ENCODE measurements at regions not wholly inside any gene's neighbourhood (a gene's known extent, or its start where the extent isn't known, plus 50 kb on each side); places are given as distances from the start of the nearest gene placed in this dataset.

DNA sequence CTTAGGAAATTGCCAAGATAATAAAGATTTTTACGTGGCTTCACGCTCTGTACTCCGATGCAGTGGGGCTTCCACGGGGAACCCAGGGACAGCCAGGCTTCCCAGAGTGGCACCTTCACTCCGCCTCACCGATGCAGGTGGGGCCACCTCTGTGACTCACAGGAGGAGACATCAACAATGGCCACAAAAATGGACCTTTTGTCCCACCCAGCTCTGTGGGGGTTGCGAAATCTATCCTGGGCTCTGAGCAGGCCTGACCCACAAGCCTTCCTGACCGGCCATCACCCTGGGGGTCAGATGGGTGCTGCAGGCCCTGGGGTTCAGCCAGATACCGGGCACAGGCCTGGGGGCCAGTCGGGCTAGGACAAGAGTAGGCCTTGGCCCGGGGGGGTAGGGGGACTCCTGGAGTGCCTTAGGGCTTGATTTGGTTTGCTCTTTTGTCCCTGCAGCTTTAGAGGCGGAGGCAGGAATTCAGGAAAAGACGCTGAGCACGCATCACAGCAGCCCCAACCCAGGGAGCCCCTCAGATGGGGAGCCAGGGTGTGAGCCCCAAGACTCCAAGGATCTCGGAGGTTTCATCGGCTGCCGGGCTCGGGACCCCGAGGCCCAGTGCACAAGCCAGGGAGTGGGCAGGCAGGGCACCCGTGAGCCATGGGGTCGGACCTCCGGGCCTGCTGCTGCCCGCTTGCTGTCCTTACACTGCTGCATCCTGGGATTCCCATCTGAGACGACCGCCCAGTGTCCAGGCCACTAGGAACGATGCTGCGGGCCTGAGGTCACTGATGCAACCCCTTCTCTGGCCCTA is 136.5 kb upstream of the NKX1-1 start:
- FAIRE-seq (no peak), DNase-seq (ENCODE audit: insufficient read length, low spot score) (no peak)
- TF ChIP-seq, protein P1, sequence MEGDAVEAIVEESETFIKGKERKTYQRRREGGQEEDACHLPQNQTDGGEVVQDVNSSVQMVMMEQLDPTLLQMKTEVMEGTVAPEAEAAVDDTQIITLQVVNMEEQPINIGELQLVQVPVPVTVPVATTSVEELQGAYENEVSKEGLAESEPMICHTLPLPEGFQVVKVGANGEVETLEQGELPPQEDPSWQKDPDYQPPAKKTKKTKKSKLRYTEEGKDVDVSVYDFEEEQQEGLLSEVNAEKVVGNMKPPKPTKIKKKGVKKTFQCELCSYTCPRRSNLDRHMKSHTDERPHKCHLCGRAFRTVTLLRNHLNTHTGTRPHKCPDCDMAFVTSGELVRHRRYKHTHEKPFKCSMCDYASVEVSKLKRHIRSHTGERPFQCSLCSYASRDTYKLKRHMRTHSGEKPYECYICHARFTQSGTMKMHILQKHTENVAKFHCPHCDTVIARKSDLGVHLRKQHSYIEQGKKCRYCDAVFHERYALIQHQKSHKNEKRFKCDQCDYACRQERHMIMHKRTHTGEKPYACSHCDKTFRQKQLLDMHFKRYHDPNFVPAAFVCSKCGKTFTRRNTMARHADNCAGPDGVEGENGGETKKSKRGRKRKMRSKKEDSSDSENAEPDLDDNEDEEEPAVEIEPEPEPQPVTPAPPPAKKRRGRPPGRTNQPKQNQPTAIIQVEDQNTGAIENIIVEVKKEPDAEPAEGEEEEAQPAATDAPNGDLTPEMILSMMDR (IDR thresholded peaks at IDR 0.05; ENCODE audit: insufficient read depth, missing control alignments) = no peak

DNA sequence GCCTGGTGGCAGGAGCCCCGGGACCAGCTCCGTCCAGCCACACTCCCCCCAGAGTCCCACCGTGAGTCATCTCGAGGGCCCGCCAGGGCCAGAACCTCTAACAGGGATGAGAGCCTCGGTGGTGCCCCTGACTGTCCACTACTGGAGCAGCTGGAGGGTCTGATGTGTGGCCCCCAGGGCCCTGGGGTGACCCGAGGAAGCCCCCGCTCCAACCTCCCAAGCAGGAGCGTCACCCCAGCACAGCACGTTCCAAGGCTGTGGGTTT is 135.9 kb upstream of the NKX1-1 start:
- FAIRE-seq (no peak), DNase-seq (ENCODE audit: insufficient read length, low spot score) (no peak)
- TF ChIP-seq, protein P1 (IDR thresholded peaks at IDR 0.05; ENCODE audit: insufficient read depth, missing control alignments) = no peak

DNA sequence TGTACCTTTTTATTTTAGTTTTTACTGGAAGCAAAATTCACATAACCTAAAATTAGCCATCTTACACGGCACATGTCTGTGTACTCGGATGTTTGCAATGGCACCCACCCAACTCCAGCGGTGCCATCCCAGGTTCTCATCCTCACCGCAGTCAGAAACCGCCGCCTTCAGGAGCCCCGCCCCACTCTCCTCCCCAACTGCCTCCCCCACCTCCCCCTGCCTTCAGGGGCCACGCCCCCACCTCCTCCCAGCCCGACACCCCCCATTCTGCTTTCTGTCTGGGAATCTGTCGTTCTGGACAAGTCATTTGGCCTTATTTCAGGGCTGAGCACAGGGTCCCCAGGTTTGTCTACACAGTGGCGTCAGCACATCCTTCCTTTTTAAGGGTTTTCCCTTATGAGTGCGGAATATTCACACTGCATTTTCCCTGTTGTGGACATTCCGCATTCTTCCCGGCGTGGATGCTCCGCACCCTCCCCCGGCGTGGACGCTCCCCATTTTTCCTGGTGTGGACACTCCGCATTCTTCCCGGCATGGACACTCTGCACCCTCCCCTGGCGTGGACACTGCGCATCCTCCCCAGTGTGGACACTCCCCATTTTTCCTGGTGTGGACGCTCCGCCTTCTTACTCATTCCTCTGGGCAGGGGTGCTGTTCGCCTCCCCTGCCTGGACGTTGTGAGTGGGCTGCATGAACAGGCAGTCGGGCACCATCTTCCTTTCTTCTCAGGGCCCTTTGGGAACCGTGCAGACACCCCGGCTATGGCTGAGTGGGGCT is 135.4 kb upstream of the NKX1-1 start:
- FAIRE-seq = no peak
- TF ChIP-seq, protein P1 (IDR thresholded peaks at IDR 0.05; ENCODE audit: insufficient read depth, missing control alignments) = no peak
- no peak for DNase-seq (ENCODE audit: insufficient read length, low spot score)

DNA sequence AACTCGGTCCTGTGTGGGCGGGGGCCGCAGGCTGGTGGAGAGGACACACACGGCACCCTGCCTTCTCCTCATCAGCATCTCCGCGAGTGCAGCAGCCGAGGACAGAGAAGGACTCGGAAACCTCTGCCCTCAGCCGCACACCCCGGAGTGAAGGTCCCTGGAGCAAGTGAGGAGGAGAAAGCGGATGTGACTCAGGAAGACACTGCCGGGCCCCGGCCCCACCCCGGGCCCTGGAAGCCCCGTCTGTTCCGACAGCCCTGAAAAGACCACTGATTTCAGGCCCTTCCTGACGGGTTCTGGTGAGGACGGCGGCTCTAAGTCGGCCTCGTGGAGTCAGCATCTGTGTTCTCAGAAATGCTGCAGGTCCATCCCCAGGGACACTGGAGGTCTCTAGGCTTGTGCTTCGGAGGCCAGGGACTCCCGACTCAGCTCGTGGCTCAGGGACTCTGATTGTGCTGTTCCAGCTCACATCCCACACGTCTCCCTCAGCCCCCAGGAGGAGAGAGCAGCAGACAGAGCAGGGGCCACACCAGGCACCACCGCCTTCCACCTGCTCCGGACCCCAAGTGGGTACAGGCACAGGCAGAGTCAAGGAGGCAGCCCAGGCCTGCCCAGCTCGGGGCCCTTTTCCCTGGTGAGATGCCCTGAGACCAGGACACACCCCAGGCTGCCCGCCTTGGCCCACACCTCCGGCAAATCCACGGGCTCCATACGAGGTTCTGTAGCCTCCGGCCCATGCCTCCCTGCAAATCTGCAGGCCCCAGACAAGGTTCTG is 134.5 kb upstream of the NKX1-1 start:
- DNase-seq (ENCODE audit: insufficient read length, low spot score) (no peak), FAIRE-seq (no peak)
- TF ChIP-seq, protein P1 (IDR thresholded peaks at IDR 0.05; ENCODE audit: insufficient read depth, missing control alignments) = no peak

DNA sequence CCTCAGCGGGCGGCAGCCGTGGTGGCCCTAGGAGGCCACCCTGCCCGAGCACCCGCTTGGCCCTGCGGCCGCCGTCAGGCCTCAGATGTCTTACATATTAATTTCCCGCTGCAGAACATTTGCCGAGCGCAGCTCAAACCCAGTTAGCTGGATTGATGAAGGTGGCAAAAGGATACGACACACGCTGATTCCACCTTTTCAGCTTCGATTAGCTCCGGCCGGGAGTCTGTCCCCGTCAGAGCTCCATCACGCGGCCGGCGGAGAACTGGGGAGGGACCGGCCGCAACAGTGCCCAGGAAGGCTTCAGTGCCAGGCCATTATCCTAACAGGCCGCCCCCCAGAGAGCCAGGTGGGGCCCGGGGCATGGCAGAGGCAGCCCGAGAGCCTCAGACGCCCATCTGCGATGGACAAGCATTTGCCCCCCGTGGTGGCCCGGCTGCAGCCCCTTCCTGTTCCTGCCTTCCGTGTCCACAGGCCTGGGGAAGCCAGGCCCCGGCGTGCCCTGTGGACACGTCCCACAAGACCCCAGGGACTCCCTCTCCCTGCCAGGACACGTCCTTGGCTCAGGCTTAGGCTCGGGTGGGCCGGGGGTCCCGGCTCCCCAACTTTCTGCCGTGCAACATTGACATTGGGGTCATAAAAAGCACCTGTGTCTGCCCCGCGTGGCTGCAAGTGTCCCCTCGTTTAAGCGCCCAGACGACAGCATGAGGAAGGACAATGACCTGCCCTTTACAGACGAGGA is 133.8 kb upstream of the NKX1-1 start:
- TF ChIP-seq, protein P1 (IDR thresholded peaks at IDR 0.05; ENCODE audit: insufficient read depth, missing control alignments) = no peak
- no peak for FAIRE-seq
- no peak for DNase-seq (ENCODE audit: insufficient read length, low spot score)

DNA sequence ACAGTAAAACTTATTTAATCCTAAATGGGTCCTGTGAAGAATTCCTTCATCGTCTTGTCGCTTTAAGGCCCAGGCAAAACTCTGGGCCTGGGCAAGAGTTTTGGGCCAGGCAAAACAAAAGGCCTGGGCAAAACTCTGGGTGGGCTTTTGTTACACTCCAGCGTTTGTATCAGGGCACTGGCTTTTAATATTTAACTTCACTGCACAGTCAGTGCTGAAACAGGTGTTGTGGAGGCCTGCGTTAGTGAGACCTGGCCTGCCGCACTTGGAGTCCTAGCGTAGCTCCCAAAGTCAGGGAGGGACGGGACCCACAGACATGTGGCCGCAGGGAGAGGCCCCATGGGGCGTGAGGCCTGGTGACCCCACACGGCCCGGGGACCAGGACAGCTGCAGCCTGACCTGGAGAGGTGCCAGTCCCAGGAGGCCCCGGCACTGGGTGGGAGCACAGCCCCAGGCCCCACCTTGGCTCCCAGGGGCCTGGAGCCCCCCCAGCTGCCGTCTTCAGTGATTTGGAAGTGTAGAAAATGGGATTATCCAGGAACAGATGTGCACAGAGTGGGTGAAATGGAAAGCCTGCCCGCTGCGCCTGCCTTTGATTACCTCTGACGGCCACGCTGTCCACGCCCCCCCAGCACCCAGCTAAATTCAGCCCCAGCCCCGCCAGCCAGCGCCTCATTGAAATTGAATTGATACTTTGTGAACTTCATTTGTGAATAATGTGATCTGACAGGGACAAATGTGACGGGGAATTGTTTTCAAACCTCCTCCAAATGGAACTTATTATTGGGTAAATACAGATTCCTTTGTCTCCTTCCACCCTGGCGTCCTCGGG is 132.9 kb upstream of the NKX1-1 start:
- FAIRE-seq = no peak
- TF ChIP-seq, protein P1 (IDR thresholded peaks at IDR 0.05; ENCODE audit: insufficient read depth, missing control alignments) = no peak
- DNase-seq (ENCODE audit: insufficient read length, low spot score) = no peak

Data from D721Med (cell line).